A673 (cell line): ENCODE measurements at regions not wholly inside any gene's neighbourhood (a gene's known extent, or its start where the extent isn't known, plus 50 kb on each side); places are given as distances from the start of the nearest gene placed in this dataset.

Experiments used
- EZH2 ChIP-seq: fragments of 200-600 bp; sonication (generic); IDR thresholded peaks from 2 replicates; pipeline ENCODE4 v1.6.1; 2017; ENCODE audit warnings: borderline replicate concordance, low read depth, mild to moderate bottlenecking, mixed read lengths, antibody characterized with exemption, low read length; ENCODE audit not compliant: poor library complexity, severe bottlenecking
- TF ChIP-seq, protein P1 (sequence below): fragments of 300-800, 200-600 bp; sonication (generic); conservative IDR thresholded peaks from 2 replicates; pipeline ENCODE4 v1.5.1; 2017; ENCODE audit warnings: low read depth, mild to moderate bottlenecking, antibody characterized with exemption, low read length, moderate library complexity, mixed read lengths

DNA sequence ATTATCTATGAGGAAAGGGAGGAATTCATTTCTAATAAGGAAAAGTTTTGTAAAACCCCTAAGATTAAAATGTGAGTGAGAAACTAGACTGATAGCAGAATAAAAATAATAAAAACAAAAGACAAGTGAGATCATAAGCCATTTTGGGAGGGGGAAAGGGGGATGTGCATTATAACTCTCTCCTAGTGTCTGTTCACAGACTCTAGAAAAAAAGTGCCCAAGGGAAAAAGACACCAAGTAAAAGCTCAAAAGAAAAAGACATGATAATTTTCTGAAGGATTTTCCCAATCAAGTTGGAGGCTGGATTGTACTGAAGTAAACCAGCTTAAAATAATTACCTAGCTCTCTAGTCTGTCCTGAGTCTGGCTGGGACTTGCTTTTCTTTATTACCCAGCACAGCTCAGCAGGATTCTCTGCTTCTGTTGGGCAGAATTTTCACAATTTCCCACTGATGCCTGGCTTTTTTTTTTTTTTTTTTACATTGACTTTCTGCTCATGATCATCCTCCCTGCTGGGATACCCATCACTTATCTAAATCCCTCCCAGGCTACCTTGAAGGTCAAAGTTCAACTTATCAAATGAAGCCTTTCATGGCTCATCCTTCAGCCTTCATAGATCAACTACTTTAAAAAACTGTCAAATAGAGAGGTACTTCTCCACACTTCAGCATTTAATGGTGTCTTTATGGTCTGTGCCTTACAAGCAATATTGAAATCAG is 124.2 kb upstream of the KCNJ16 start:
- no peak for TF ChIP-seq EZH2
- TF ChIP-seq, protein P1, sequence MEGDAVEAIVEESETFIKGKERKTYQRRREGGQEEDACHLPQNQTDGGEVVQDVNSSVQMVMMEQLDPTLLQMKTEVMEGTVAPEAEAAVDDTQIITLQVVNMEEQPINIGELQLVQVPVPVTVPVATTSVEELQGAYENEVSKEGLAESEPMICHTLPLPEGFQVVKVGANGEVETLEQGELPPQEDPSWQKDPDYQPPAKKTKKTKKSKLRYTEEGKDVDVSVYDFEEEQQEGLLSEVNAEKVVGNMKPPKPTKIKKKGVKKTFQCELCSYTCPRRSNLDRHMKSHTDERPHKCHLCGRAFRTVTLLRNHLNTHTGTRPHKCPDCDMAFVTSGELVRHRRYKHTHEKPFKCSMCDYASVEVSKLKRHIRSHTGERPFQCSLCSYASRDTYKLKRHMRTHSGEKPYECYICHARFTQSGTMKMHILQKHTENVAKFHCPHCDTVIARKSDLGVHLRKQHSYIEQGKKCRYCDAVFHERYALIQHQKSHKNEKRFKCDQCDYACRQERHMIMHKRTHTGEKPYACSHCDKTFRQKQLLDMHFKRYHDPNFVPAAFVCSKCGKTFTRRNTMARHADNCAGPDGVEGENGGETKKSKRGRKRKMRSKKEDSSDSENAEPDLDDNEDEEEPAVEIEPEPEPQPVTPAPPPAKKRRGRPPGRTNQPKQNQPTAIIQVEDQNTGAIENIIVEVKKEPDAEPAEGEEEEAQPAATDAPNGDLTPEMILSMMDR, result no peak
